Chondrocyte (in vitro differentiated cells): ENCODE measurements at regions not wholly inside any gene's neighbourhood (a gene's known extent, or its start where the extent isn't known, plus 50 kb on each side); places are given as distances from the start of the nearest gene placed in this dataset.

Experiments used
- DNase-seq: peaks from one replicate; pipeline ENCODE4 v3.0.0; 2021; ENCODE audit warnings: mixed read lengths, low spot score
- H3K27ac Mint-ChIP-seq: one replicate; pipeline ENCODE4 v1.8.0; 2021; ENCODE audit warnings: mild to moderate bottlenecking, moderate library complexity, mixed read lengths; ENCODE audit not compliant: unreplicated experiment
- H3K27me3 Mint-ChIP-seq: 2 replicates; pipeline ENCODE4 v1.8.0; 2021; ENCODE audit warnings: low read depth, mixed read lengths
- H3K36me3 Mint-ChIP-seq: 2 replicates; pipeline ENCODE4 v1.8.0; 2021; ENCODE audit warnings: low read depth, mixed read lengths
- H3K4me1 Mint-ChIP-seq: 2 replicates; pipeline ENCODE4 v1.8.0; 2021; ENCODE audit warnings: low read depth, mild to moderate bottlenecking, mixed read lengths
- H3K4me3 Mint-ChIP-seq: one replicate; pipeline ENCODE4 v1.8.0; 2021; ENCODE audit warnings: mild to moderate bottlenecking, moderate library complexity, mixed read lengths; ENCODE audit not compliant: unreplicated experiment
- H3K9me3 Mint-ChIP-seq: 2 replicates; pipeline ENCODE4 v1.8.0; 2021; ENCODE audit warnings: low read depth, mixed read lengths
- TF ChIP-seq, protein P1 (sequence below): fragments of 200-600 bp; sonication (generic); IDR thresholded peaks from 2 replicates; pipeline ENCODE4 v1.5.0; 2021; ENCODE audit warnings: antibody characterized with exemption, mild to moderate bottlenecking, moderate library complexity

DNA sequence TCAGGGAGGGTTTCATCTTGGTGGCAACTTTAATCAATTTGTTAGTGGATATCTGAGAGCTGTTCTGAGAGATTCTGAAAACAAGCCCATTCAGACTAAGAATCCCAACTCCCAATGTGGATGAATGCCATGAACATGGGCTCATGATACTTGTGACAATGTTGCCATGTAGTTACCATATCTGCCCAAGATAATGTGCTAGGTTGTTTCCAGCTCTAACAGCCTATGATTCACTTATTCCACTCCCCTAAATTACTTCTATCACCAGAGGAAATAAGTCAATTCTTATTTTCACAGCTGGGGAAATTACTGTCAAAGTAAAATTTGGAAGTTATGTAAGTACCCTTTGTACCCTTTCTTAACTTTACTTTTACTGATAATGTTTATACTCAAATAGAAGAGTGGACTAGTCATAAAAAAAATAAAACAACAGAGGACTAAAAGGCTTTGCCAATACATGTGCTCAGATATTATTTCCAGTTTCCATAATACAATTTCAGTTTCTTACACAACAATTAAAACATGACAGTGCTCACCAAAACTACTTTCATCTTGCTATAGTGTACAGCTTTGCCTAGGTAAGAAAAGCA, 1101.7 kb upstream of the INTU start:
- TF ChIP-seq, protein P1, sequence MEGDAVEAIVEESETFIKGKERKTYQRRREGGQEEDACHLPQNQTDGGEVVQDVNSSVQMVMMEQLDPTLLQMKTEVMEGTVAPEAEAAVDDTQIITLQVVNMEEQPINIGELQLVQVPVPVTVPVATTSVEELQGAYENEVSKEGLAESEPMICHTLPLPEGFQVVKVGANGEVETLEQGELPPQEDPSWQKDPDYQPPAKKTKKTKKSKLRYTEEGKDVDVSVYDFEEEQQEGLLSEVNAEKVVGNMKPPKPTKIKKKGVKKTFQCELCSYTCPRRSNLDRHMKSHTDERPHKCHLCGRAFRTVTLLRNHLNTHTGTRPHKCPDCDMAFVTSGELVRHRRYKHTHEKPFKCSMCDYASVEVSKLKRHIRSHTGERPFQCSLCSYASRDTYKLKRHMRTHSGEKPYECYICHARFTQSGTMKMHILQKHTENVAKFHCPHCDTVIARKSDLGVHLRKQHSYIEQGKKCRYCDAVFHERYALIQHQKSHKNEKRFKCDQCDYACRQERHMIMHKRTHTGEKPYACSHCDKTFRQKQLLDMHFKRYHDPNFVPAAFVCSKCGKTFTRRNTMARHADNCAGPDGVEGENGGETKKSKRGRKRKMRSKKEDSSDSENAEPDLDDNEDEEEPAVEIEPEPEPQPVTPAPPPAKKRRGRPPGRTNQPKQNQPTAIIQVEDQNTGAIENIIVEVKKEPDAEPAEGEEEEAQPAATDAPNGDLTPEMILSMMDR: no peak
- Mint-ChIP-seq H3K27me3 (no peaks in the 10 kb centered on the region), H3K36me3 (peaks cover 2% of the 10 kb centered on the region), H3K9me3 (peaks cover 6% of the 10 kb centered on the region), H3K4me3 (no peak overlapping the region), H3K27ac (no peak overlapping the region), H3K4me1 (peaks cover 25% of the 10 kb centered on the region)
- DNase-seq: no peak

DNA sequence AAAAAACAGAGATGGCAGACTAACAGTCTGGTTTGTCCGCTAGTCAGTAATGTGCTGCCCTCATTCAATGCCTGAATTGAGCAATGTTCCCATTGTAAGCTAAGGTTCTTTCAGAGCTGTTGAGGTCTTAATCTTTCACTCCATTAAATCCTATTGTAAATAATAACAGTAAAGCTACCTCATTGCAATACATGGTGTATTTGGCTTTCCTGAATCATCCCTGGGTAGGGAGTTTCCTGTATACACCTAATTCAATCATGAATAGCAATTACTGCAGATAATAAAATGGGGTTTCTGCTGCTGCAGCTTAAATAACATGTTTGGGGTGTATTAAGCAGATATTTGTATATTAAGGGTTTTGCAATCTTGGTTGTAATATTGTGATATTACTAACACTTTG, 1100.2 kb upstream of the INTU start:
- peaks cover 25% of the 10 kb centered on the region for H3K4me1 Mint-ChIP-seq
- no peaks in the 10 kb centered on the region for H3K9me3 Mint-ChIP-seq
- H3K27ac Mint-ChIP-seq: no peak overlapping the region
- H3K4me3 Mint-ChIP-seq: no peak overlapping the region
- H3K36me3 Mint-ChIP-seq: no peaks in the 10 kb centered on the region
- TF ChIP-seq, protein P1: no peak
- no peaks in the 10 kb centered on the region for H3K27me3 Mint-ChIP-seq
- DNase-seq: no peak

- Mint-ChIP-seq H3K27ac (no peak overlapping the region), H3K36me3 (peaks cover 1% of the 10 kb centered on the region), H3K9me3 (no peaks in the 10 kb centered on the region), H3K4me1 (peaks cover 25% of the 10 kb centered on the region), H3K4me3 (no peak overlapping the region), H3K27me3 (no peaks in the 10 kb centered on the region)
- TF ChIP-seq, protein P1: no peak
- DNase-seq: no peak
Observed at GRCh38 chr4:126533146-126533805, 1099.5 kb upstream of the INTU start.

DNA sequence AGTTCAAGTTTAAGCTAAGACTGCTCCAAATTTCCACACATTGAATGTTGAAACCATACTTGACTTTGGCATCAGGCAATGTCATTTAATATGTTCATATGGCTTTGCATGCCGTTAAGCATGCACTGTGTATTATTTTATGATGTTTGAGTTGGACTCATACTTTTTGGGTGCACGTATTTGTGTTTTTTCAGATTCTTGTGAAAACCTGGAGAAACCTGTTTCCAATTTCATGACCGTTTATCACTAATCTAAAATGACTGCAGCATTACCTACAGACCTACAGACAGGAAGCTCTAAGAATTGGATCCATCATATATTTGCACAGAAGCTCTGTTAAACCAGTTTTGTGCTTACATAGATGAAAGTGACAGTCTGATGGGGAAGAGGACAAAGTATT, 1093.0 kb upstream of the INTU start:
- peaks cover 1% of the 10 kb centered on the region for H3K36me3 Mint-ChIP-seq
- TF ChIP-seq, protein P1: no peak
- H3K4me1 Mint-ChIP-seq: peaks cover 19% of the 10 kb centered on the region
- H3K4me3 Mint-ChIP-seq: no peak overlapping the region
- no peaks in the 10 kb centered on the region for H3K9me3 Mint-ChIP-seq
- DNase-seq: no peak
- H3K27ac Mint-ChIP-seq: no peak overlapping the region
- peaks cover 2% of the 10 kb centered on the region for H3K27me3 Mint-ChIP-seq

GRCh38 chr4:126541820-126542219, 1090.9 kb upstream of the INTU start:
- no peaks in the 10 kb centered on the region for H3K9me3 Mint-ChIP-seq
- peaks cover 15% of the 10 kb centered on the region for H3K4me1 Mint-ChIP-seq
- peaks cover 2% of the 10 kb centered on the region for H3K27me3 Mint-ChIP-seq
- no peak overlapping the region for H3K4me3 Mint-ChIP-seq
- TF ChIP-seq, protein P1: no peak
- DNase-seq: no peak
- H3K36me3 Mint-ChIP-seq: peaks cover 1% of the 10 kb centered on the region
- no peak overlapping the region for H3K27ac Mint-ChIP-seq
